22Rv1 (cell line): ENCODE measurements at regions not wholly inside any gene's neighbourhood (a gene's known extent, or its start where the extent isn't known, plus 50 kb on each side); places are given as distances from the start of the nearest gene placed in this dataset.

Experiments used
- CTCF ChIP-seq: fragments of 450-650 bp; IDR thresholded peaks from 2 replicates; pipeline ENCODE4 v1.5.1; 2017; ENCODE audit warnings: mild to moderate bottlenecking
- ZFX ChIP-seq: fragments of 450-650 bp; IDR thresholded peaks from 2 replicates; pipeline ENCODE4 v1.6.1; 2017; ENCODE audit warnings: antibody characterized with exemption, borderline replicate concordance

DNA sequence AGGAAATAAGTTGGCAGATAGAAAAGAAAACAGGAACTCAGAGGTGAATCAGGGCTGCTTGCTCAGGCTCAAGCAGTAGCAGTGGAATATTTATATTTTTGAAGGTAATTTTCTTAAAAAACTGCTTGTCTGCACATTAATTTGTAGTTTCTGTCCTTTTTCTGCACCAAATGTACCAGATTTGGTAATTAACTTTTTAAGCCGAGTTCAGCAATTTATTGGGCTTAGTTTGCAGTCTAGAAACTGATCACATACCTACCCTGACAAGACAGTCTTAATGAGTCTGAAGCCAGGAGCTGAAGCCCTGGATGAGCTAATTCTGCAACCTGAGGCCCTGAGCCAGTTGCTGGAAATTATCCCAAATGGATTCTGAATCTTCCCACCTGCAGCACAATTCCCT, 647.0 kb downstream of the TDRD15 start:
- TF ChIP-seq CTCF = no peak
- no peak for TF ChIP-seq ZFX
